SK-N-SH (cell line): ENCODE measurements at regions not wholly inside any gene's neighbourhood (a gene's known extent, or its start where the extent isn't known, plus 50 kb on each side); places are given as distances from the start of the nearest gene placed in this dataset.

ENCODE experiments used
- CTCF ChIA-PET: fragments of 300-600, 350-600 bp; formaldehyde crosslinking; extraction: SDS; loops from one replicate; lab custom pipeline; 2021; lab: Yijun Ruan, JAX
- POLR2A ChIA-PET: fragments of 350-600 bp; sonication (Branson Sonifier 250); formaldehyde crosslinking; extraction: SDS; loops from one replicate; lab custom pipeline; 2020; ENCODE audit warnings: antibody characterized with exemption, inconsistent platforms; lab: Yijun Ruan, JAX
- DNase-seq: peaks from one replicate; pipeline ENCODE4 v3.0.0; 2012
- H2AFZ ChIP-seq: fragments of 200-600 bp; sonication (generic); 2 replicates; pipeline ENCODE4 v1.8.1; 2016; ENCODE audit warnings: antibody characterized with exemption, mild to moderate bottlenecking, low read depth
- H3F3A ChIP-seq: fragments of 200-600 bp; sonication (generic); replicated peaks from 2 replicates; pipeline ENCODE3; 2016; ENCODE audit warnings: antibody characterized with exemption, mild to moderate bottlenecking; ENCODE audit not compliant: insufficient read depth
- H3K27ac ChIP-seq, 2 experiments: fragments of 200-500 bp in 1 of 2; fragments of 200-600 bp in 1 of 2; sonication (Bioruptor generic) in 1 of 2; sonication (generic), shearing (Covaris generic) in 1 of 2; 2 replicates each; pipeline versions ENCODE4 v1.5.1 to v1.6.1; 2014 to 2016; ENCODE audit warnings: low read depth in 2 of 2, inconsistent platforms in 1 of 2, low read length in 1 of 2, mild to moderate bottlenecking in 1 of 2, mixed read lengths in 1 of 2
- H3K27me3 ChIP-seq: fragments of 200-600 bp; sonication (generic), shearing (Covaris generic); 2 replicates; pipeline ENCODE4 v1.6.1; 2016; ENCODE audit warnings: mixed run types; ENCODE audit not compliant: insufficient read depth
- H3K36me3 ChIP-seq, 2 experiments: fragments of 200-500 bp in 1 of 2; fragments of 200-600 bp in 1 of 2; sonication (Bioruptor generic) in 1 of 2; sonication (generic) in 1 of 2; replicated peaks in 1 of 2; 2 replicates each; pipeline versions ENCODE3 to v1.5.1; 2014 to 2016; ENCODE audit warnings: low read length in 1 of 2, mild to moderate bottlenecking in 1 of 2; ENCODE audit not compliant: insufficient read depth in 2 of 2, control insufficient read depth in 1 of 2
- H3K4me1 ChIP-seq, 2 experiments: fragments of 200-500 bp in 1 of 2; fragments of 200-600 bp in 1 of 2; sonication (Bioruptor generic) in 1 of 2; sonication (generic), shearing (Covaris generic) in 1 of 2; 2 replicates each; pipeline versions ENCODE4 v1.5.1 to v1.6.1; 2014 to 2016; ENCODE audit warnings: low read depth in 1 of 2, low read length in 1 of 2, mixed run types in 1 of 2; ENCODE audit not compliant: insufficient read depth in 2 of 2, control insufficient read depth in 1 of 2
- H3K4me2 ChIP-seq: fragments of 200-600 bp; sonication (generic), shearing (Covaris generic); 2 replicates; pipeline ENCODE4 v1.6.1; 2017; ENCODE audit warnings: mixed run types
- H3K4me3 ChIP-seq, 2 experiments: fragments of 200-500 bp in 1 of 2; fragments of 200-600 bp in 1 of 2; sonication (Bioruptor generic) in 1 of 2; sonication (generic), shearing (Covaris generic) in 1 of 2; 2 replicates each; pipeline versions ENCODE4 v1.5.1 to v1.8.1; 2014 to 2016; ENCODE audit warnings: low read depth in 2 of 2, inconsistent platforms in 1 of 2, low read length in 1 of 2, mild to moderate bottlenecking in 1 of 2, mixed read lengths in 1 of 2, moderate library complexity in 1 of 2
- H3K79me2 ChIP-seq: fragments of 200-600 bp; sonication (generic); 2 replicates; pipeline ENCODE4 v1.8.1; 2017; ENCODE audit warnings: mild to moderate bottlenecking; ENCODE audit not compliant: insufficient read depth
- H3K9ac ChIP-seq: fragments of 200-600 bp; sonication (generic); 2 replicates; pipeline ENCODE4 v1.6.1; 2017; ENCODE audit warnings: mixed run types
- H3K9me2 ChIP-seq: fragments of 200-600 bp; sonication (generic); 2 replicates; pipeline ENCODE4 v1.6.1; 2017; ENCODE audit warnings: mixed run types
- H3K9me3 ChIP-seq: fragments of 200-600 bp; sonication (generic); 2 replicates; pipeline ENCODE4 v1.6.1; 2017; ENCODE audit warnings: mixed run types, mild to moderate bottlenecking, moderate library complexity
- H4K20me1 ChIP-seq: fragments of 200-600 bp; sonication (generic); 2 replicates; pipeline ENCODE4 v1.6.1; 2017; ENCODE audit warnings: mild to moderate bottlenecking, mixed run types; ENCODE audit not compliant: insufficient read depth
- CHD2 ChIP-seq: fragments of 150-350 bp; IDR thresholded peaks from 2 replicates; pipeline ENCODE4 v1.6.1; 2018; ENCODE audit warnings: low read length; ENCODE audit not compliant: partially characterized antibody
- CTCF ChIP-seq: fragments of 200-600 bp; sonication (generic); IDR thresholded peaks from 2 replicates; pipeline ENCODE4 v1.6.1; 2017; ENCODE audit warnings: antibody characterized with exemption, mild to moderate bottlenecking, moderate library complexity
- ELF1 ChIP-seq: IDR thresholded peaks from 2 replicates; pipeline ENCODE4 v1.4.0; 2012
- EP300 ChIP-seq, 2 experiments: IDR thresholded peaks; 2 replicates each; pipeline versions ENCODE4 v1.4.0 to v1.6.1; 2012; ENCODE audit warnings: borderline replicate concordance in 1 of 2, low read depth in 1 of 2, low read length in 1 of 2
- FOSL2 ChIP-seq: IDR thresholded peaks from 2 replicates; pipeline ENCODE4 v1.4.0; 2012; ENCODE audit warnings: low read depth, mild to moderate bottlenecking, moderate library complexity, borderline replicate concordance
- FOXJ3 ChIP-seq: sonication (generic); formaldehyde crosslinking; IDR thresholded peaks from 2 replicates; pipeline ENCODE4 v1.5.1; 2020; ENCODE audit warnings: mild to moderate bottlenecking, missing genetic modification reagents
- FOXM1 ChIP-seq: IDR thresholded peaks from 2 replicates; pipeline ENCODE4 v1.4.0; 2012; ENCODE audit warnings: low read depth, mild to moderate bottlenecking
- GABPA ChIP-seq: IDR thresholded peaks from 2 replicates; pipeline ENCODE4 v1.4.0; 2012; ENCODE audit warnings: low read depth, mild to moderate bottlenecking
- GATA2 ChIP-seq: sonication (generic); formaldehyde crosslinking; IDR thresholded peaks from 2 replicates; pipeline ENCODE4 v1.5.0; 2020; ENCODE audit warnings: mild to moderate bottlenecking, missing genetic modification reagents
- IRF3 ChIP-seq: fragments of 150-350 bp; IDR thresholded peaks from 2 replicates; pipeline ENCODE4 v1.6.1; 2016; ENCODE audit warnings: mild to moderate bottlenecking, low read depth, low read length
- JUND ChIP-seq: IDR thresholded peaks from 2 replicates; pipeline ENCODE4 v1.4.0; 2012
- MXI1 ChIP-seq: IDR thresholded peaks from 2 replicates; pipeline ENCODE4 v1.6.1; 2012; ENCODE audit warnings: mild to moderate bottlenecking, low read depth, low read length, improper control_type of control experiment
- PBX3 ChIP-seq: IDR thresholded peaks from 2 replicates; pipeline ENCODE4; 2012
- RFX5 ChIP-seq: IDR thresholded peaks from 2 replicates; pipeline ENCODE4 v1.6.1; 2012; ENCODE audit warnings: mild to moderate bottlenecking, improper control_type of control experiment, low read length
- RXRA ChIP-seq: IDR thresholded peaks from 2 replicates; pipeline ENCODE4 v1.4.0; 2012; ENCODE audit warnings: low read depth, mild to moderate bottlenecking, borderline replicate concordance
- SIN3A ChIP-seq: IDR thresholded peaks from 2 replicates; pipeline ENCODE4 v1.6.1; 2012; ENCODE audit warnings: low read depth, mild to moderate bottlenecking, low read length, moderate library complexity, borderline replicate concordance
- SMC3 ChIP-seq: IDR thresholded peaks from 2 replicates; pipeline ENCODE4 v1.6.1; 2012; ENCODE audit warnings: low read depth, low read length, improper control_type of control experiment
- TAF1 ChIP-seq: IDR thresholded peaks from 2 replicates; pipeline ENCODE4 v1.6.1; 2012; ENCODE audit warnings: low read depth, mild to moderate bottlenecking, low read length, moderate library complexity, borderline replicate concordance
- USF1 ChIP-seq: IDR thresholded peaks from 2 replicates; pipeline ENCODE4 v1.4.0; 2012; ENCODE audit warnings: low read depth, borderline replicate concordance
- ZBTB33 ChIP-seq: IDR thresholded peaks from 2 replicates; pipeline ENCODE4 v1.4.0; 2012; ENCODE audit warnings: low read depth, borderline replicate concordance
- WGBS: methylation state at CpG from one replicate; pipeline ENCODE4 v1.1.6; 2017; ENCODE audit warnings: low lambda C conversion rate; 5-methylcytosine and 5-hydroxymethylcytosine counted together

GRCh38 chr19:28667348-28667977 is 545.5 kb downstream of the UQCRFS1 start:
- no peaks in the 10 kb centered on the region for H3K4me1 ChIP-seq
- CTCF ChIA-PET = interaction anchor here (2.0 kb wide), 1 partner anchor 34 kb away, joined by 4 read pairs; no protein-coding TSS in a partner anchor
- no peaks in the 10 kb centered on the region for H3K9me2 ChIP-seq
- TF ChIP-seq RXRA (no peak), RFX5 (no peak), SMC3 (no peak), PBX3 (no peak), MXI1 (no peak), FOXJ3 (CRISPR knock-in tag) (no peak), CTCF (no peak), FOSL2 (no peak), EP300 (IDR thresholded peaks at IDR 0.05; ENCODE audit: borderline replicate concordance in 1 of 2, low read depth in 1 of 2, low read length in 1 of 2) (no peak), CHD2 (no peak)
- TF ChIP-seq, all 33 proteins: peak for 0
- Histone ChIP-seq H3K36me3 (no peaks in the 10 kb centered on the region), H4K20me1 (no peaks in the 10 kb centered on the region), H3K4me2 (no peak overlapping the region), H3F3A (no peaks in the 10 kb centered on the region), H3K4me3 (no peak overlapping the region), H3K27ac (no peak overlapping the region), H3K9ac (no peak overlapping the region), H3K27me3 (no peaks in the 10 kb centered on the region), H3K79me2 (no peaks in the 10 kb centered on the region), H3K9me3 (no peaks in the 10 kb centered on the region), H2AFZ (no peak overlapping the region)
- POLR2A ChIA-PET = no interaction called here
- DNase-seq = no peak
- WGBS = 5% methylated on average over 7 of the region's 7 CpGs

GRCh38 chr19:28665748-28666147 is 547.2 kb downstream of the UQCRFS1 start:
- no peak overlapping the region for H3K4me2 ChIP-seq
- no peaks in the 10 kb centered on the region for H3K36me3 ChIP-seq
- POLR2A ChIA-PET = no interaction called here
- no peak overlapping the region for H3K4me3 ChIP-seq
- CTCF ChIA-PET = no interaction called here
- WGBS = 0% methylated on average over 1 of the region's 1 CpG
- DNase-seq = no peak
- no peaks in the 10 kb centered on the region for H3K9me2 ChIP-seq
- H3K79me2 ChIP-seq = no peaks in the 10 kb centered on the region
- no peak overlapping the region for H3K9ac ChIP-seq
- H3F3A ChIP-seq = no peaks in the 10 kb centered on the region
- no peaks in the 10 kb centered on the region for H3K27me3 ChIP-seq
- no peaks in the 10 kb centered on the region for H4K20me1 ChIP-seq
- H3K4me1 ChIP-seq = no peaks in the 10 kb centered on the region
- no peaks in the 10 kb centered on the region for H3K9me3 ChIP-seq
- no peak overlapping the region for H3K27ac ChIP-seq
- no peak overlapping the region for H2AFZ ChIP-seq
- TF ChIP-seq JUND (no peak), SMC3 (no peak), FOXJ3 (CRISPR knock-in tag) (no peak), GATA2 (CRISPR knock-in tag) (no peak), ELF1 (no peak), ZBTB33 (no peak), USF1 (no peak), GABPA (no peak), FOXM1 (no peak), PBX3 (no peak), TAF1 (no peak), EP300 (IDR thresholded peaks at IDR 0.05; ENCODE audit: borderline replicate concordance in 1 of 2, low read depth in 1 of 2, low read length in 1 of 2) (no peak), SIN3A (no peak), IRF3 (no peak)
